ENCODE measurements at regions not wholly inside any gene's neighbourhood (a gene's known extent, or its start where the extent isn't known, plus 50 kb on each side); places are given as distances from the start of the nearest gene placed in this dataset.
"Not testable (repeated sequence)": the region's sequence is repeated elsewhere in the genome, so short reads cannot be mapped to it uniquely, and the experiment has no call there.

DNA sequence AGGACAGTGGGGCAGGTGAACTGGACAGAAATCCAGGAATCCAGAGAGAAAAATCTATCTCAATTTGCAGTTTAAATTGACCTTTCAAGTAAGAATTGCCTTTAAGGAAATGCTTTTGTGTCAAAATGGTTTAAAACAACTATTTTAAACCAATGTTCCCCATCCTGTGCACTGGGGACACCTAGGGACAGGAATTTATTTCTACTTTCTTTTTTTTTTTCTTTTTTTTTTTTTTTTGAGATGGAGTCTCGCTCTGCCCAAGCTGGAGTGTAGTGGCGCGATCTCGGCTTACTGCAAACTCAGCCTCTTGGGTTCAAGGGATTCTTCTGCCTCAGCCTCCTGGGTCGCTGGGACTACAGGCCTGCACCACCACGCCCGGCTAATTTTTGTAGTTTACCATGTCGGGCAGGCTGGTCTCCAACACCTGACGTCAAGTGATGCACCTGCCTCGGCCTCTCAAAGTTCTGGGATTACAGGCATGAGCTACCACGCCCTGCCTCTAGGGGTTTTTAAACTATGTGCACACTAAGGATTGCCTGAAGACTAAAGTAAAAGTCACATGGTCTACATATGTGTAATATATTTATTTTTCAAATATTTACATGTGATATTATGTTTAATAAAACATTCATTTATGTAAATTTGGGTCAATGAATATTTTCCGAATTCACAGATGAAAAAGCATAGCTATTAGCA is 1213.4 kb downstream of the STIM2 start:
- no peak for DNase-seq (ENCODE audit: low spot score)

DNA sequence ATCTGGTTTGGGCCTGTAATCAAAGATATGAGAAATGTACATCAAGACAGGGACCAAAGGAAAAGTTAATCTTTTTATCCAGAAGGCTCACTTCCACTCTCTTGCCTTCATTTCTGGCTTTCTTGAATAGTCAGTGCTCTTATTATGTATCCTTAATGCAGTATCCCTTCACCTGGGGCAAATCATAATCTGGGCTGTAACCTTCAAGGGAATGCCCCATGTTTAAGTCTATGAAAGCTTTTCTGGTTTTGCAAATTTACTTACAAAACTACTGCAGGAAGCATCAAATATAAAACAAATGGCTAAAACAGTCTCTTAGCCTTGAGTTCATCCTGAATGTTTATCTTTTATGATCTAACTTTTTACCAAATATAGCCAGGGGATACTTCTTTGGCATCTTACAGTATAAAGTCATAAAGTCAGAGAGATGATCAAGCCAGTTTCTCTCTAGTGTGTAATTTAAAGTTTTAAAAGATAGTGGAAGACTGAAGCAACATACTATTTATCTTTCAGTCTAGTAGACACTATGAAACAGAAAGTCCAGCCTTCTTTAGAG is 1214.8 kb downstream of the STIM2 start:
- DNase-seq (ENCODE audit: low spot score): no peak

GRCh38 chr4:28077203-28077602 is 1216.6 kb downstream of the STIM2 start:
- DNase-seq (ENCODE audit: low spot score): not testable (repeated sequence)

GRCh38 chr4:28082686-28083390 is 1222.2 kb downstream of the STIM2 start:
- no peak for DNase-seq (ENCODE audit: low spot score)

DNA sequence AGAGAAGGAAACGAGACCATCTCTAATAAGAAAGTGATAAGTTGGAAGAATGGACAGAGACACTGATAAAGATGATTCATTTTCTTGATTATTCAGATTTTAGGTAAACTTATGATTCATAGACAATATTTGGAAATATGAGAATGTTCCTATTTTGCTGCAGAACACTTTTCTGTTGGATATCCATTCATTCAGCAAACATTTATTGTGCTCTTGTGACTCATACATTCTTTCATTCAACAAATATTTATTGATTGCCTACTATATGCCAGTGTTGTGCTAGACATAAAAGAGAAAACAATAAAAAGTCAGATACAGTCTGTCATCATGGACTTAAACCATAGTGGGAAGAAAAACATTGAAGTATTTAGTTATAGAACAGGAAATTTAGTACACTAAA is 1232.0 kb downstream of the STIM2 start:
- no peak for DNase-seq (ENCODE audit: low spot score)

- no peak for DNase-seq (ENCODE audit: low spot score)
Measured at GRCh38 chr4:28093071-28093470, 1232.4 kb downstream of the STIM2 start.

DNA sequence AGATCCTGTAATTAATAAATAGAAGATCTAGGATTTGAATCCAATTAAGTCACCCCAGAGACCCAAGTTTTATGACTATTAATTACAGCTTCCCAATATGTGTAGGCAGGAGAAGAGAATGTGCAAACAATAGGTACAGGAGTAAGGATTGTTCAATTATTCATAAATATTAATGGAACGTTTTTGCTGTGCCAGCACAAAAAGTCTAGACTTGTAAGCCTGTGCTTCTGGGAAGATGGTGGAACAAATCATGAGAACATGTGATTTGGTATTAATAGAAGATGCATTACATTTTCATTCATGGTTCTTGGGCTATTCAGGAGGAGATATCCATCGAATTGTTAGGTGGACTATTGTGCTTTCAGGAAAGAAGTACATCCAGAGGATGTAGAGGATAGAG is 1240.9 kb downstream of the STIM2 start:
- DNase-seq (ENCODE audit: low spot score): no peak

- no peak for DNase-seq (ENCODE audit: low spot score)
Measured at GRCh38 chr4:28105271-28105859, 1244.7 kb downstream of the STIM2 start.

DNA sequence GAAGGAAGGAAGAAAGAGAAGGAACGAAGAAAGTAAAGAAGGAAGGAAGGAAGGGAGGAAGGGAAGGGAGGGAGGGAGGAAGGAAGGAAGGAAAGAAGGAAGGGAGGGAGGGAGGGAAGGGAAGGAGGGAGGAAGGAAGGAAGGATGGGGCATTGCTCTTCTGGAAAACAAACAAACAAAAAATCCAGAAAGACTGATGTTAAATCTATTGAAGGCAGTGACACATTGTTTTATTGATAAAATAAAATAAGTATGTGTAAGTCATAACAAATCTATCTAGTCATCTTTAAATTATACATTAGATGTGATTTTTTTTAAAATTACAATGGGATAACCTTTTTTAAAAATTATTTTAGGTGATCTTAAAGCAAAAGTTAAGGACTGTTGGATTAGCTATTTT is 1245.5 kb downstream of the STIM2 start:
- DNase-seq (ENCODE audit: low spot score): no peak

DNA sequence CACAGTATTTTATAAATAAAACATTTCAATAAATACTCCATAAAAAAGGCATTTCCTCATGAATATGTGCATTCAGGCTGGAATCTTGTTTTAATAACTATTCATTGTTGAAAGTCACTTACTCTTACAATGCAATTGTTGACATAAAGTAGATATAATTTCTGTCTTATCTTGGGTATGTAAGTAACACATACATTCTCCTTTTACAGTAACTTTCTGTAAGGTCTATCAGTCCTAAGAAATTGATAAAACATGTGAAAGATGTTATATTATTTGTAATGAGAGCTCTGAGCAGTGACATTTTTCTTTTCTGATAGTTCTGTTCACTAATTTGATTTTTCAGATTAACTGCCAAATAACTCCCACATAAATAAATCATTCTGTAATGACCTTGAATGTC is 1249.2 kb downstream of the STIM2 start:
- no peak for DNase-seq (ENCODE audit: low spot score)

DNA sequence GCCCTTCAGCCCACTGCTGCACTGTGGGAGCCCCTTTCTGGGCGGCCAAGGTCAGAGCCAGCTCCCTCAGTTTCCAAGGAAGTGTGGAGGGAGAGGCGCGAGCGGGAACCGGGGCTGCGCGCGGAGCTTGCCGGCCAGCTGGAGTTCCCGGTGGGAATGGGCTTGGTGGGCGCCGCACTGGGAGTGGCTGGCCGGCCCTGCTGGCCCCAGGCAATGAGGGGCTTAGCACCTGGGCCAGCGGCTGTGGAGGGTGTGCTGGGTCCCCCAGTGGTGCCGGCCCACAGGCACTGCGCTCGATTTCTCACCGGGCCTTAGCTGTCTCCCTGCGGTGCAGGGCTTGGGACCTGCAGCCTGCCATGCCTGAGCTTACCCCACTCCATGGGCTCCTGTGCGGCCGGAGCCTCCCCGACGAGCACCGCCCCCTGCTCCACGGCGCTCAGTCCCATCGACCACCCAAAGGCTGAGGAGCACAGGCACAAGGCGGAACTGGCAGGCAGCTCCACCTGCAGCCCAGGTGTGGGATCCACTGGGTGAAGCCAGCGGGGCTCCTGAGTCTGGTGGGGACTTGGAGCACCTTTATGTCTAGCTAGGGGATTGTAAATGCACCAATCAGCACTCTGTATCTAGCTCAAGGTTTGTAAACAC is 1252.2 kb downstream of the STIM2 start:
- DNase-seq (ENCODE audit: low spot score): not testable (repeated sequence)

DNA sequence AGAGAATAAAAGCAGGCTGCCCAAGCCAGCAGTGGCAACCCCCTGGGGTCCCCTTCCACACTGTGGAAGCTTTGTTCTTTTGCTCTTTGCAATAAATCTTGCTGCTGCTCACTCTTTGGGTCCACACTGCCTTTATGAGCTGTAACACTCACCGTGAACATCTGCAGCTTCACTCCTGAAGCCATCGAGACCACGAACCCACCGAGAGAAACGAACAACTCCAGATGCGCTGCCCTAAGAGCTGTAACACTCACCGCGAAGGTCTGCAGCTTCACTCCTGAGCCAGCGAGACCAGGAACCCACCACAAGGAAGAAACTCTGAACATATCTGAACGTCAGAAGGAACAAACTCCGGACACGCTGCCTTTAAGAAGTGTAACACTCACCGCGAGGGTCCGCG is 1252.9 kb downstream of the STIM2 start:
- DNase-seq (ENCODE audit: low spot score): not testable (repeated sequence)

DNA sequence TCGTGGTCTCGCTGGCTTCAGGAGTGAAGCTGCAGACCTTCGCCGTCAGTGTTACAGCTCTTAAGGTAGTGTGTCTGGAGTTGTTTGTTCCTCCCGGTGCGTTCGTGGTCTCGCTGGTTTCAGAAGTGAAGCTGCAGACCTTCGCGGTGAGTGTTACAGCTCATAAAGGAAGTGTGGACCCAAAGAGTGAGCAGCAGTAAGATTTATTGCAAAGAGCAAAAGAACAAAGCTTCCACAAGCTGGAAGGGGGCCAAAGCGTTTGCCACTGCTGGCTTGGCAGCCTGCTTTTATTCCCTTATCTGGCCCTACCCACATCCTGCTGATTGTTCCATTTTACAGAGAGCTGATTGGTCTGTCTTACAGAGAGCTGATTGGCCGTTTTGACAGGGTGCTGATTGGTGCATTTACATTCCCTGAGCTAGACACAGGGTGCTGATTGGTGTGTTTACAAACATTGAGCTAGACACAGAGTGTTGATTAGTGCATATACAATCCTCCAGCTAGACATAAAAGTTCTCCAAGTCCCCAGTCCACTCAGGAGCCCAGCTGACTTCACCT is 1256.0 kb downstream of the STIM2 start:
- not testable (repeated sequence) for DNase-seq (ENCODE audit: low spot score)

DNA sequence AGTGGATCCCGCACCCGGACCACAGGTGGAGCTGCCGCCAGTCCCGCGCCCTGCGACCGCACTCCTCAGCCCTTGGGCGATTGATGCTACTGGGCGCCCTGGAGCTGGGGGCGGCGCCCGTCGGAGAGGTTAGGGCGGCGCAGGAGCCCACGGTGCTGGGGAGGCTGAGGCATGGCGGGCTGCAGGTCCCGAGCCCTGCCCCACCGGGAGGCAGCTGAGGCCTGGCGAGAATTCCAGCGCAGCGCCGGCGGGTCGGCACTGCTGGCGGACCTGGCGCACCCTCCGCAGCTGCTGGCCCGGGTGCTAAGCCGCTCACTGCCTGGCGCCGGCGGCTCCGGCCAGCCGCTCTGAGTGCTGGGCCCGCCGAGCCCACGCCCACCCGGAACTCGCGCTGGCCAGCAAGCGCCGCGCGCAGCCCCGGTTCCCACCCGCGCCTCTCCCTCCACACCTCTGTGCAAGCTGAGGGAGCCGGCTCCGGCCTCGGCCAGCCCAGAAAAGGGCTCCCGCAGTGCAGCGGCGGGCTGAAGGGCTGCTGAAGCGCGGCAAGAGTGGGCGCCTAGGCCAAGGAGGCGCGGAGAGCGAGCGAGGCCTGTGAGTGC is 1256.5 kb downstream of the STIM2 start:
- DNase-seq (ENCODE audit: low spot score): no peak

GRCh38 chr4:28146191-28146590 is 1285.5 kb downstream of the STIM2 start:
- no peak for DNase-seq (ENCODE audit: low spot score)

- DNase-seq (ENCODE audit: low spot score): no peak
Measured at GRCh38 chr4:28148221-28148620, 1287.6 kb downstream of the STIM2 start.

- no peak for DNase-seq (ENCODE audit: low spot score)
Measured at GRCh38 chr4:28149762-28150161, 1289.1 kb downstream of the STIM2 start.

DNA sequence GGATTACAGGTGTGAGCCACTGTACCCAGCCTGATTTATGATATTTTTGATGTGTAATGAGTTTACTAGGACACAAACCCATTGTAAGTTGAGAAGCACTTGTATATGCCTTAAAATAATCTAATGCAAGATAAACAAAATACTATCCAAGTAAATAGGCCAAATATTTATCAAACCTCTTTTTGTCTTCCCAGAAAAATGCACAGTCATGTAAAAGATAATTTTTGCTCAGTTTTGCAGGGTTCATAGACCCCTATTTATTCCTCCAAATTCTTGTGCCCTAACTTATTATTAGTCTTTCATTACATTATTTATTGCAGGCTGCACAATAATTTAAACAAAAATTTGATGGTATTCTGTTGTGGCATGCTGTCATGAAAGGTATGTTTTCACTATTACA is 1290.7 kb downstream of the STIM2 start:
- DNase-seq (ENCODE audit: low spot score): no peak

DNA sequence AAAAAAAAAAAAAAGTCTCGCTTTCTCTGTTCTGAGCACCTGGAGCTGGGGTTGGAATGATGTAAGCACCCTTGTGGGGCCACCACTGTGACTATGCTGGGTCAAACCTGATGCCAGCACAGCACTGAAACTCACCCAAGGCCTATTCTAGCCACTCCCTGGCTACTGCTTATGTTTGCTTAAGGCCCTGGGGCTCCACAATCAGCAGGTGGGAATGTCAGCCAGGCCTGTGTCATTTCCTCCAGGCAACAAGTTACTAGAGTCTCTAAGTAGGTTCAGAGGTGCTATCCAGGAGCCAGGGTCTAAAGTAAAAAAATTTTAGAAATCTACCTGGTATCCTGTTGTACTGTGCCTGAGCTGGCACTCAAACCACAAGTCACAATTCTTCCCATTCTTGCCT is 1306.8 kb downstream of the STIM2 start:
- no peak for DNase-seq (ENCODE audit: low spot score)

GRCh38 chr4:28176942-28177341 is 1316.3 kb downstream of the STIM2 start:
- no peak for DNase-seq (ENCODE audit: low spot score)

DNA sequence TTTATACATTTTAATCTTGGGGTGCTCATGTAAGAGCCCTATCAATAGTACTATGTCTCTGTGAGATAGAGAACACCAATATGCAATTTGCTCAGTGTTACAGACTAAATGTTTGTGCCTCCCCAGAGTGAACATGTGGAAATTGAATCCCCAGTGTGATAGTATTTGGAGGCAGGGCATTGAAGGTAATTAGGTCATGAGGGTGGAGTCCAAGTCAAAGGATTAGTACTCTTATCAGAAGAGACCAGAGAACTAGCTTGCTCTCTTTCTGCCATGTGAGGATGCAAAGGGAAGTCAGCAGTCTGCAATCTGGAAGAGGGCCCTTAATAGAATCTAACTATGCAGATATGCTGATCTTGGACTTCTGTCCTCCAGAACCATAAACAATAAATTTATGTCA is 1317.0 kb downstream of the STIM2 start:
- DNase-seq (ENCODE audit: low spot score): no peak

DNA sequence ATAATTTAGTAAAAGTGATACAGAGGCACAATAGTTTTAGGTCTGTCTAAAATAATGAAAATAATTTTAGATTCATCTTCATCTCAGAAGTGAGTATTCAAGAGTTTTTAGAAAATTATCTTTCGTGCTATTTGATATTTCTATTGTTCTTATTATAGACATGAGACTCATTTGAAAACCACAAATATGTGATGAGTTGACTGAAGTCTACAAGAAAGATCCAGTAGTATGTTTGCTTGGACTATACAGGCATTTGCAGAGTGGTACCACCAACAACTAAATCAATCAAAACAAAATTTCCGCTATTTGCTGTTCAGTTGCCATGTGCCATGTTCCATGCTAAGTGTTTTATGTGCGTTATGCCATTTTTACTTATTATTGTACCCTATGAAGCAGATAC is 1318.5 kb downstream of the STIM2 start:
- no peak for DNase-seq (ENCODE audit: low spot score)
